GM06990 (cell line): ENCODE measurements at regions not wholly inside any gene's neighbourhood (a gene's known extent, or its start where the extent isn't known, plus 50 kb on each side); places are given as distances from the start of the nearest gene placed in this dataset.

ENCODE experiments used
- DNase-seq: peaks from one replicate; pipeline ENCODE4 v3.0.0-alpha.2; 2011; ENCODE audit not compliant: insufficient read length; ENCODE audit errors: extremely low read depth
- H3K27me3 ChIP-seq: replicated peaks from 2 replicates; pipeline ENCODE4 v1.6.0; 2011; ENCODE audit warnings: low read length; ENCODE audit not compliant: control insufficient read depth, insufficient read depth
- H3K36me3 ChIP-seq: 2 replicates; pipeline ENCODE4 v1.5.1; 2011; ENCODE audit warnings: low read length; ENCODE audit not compliant: control insufficient read depth, insufficient read depth
- H3K4me3 ChIP-seq: replicated peaks from 2 replicates; pipeline ENCODE4 v1.5.1; 2011; ENCODE audit warnings: low read depth, mild to moderate bottlenecking, control low read depth, low read length
- TF ChIP-seq, protein P1 (sequence below): IDR thresholded peaks from 2 replicates; pipeline ENCODE4 v1.5.1; 2011; ENCODE audit warnings: low read length, control low read depth, mild to moderate bottlenecking, inconsistent platforms; ENCODE audit not compliant: insufficient read depth, poor library complexity, severe bottlenecking

DNA sequence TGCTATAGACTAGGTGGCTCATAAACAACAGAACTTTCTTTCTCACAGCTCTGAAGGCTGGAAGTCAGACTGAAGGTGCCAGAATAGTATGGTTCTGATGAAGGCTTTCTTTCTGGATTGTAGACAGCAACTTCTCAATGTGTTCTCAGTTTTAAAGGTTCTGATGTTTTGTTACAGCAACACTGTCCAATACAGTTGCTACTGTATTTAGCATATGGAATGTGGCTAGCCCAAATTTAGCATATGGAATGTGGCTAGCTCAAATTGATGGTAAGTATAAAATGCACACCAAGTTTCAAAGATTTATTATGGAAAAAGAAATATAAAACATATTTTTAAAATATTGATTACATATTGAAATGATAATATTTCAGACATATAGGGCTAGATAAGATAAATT, 145.3 kb downstream of the MBL2 start:
- TF ChIP-seq, protein P1, sequence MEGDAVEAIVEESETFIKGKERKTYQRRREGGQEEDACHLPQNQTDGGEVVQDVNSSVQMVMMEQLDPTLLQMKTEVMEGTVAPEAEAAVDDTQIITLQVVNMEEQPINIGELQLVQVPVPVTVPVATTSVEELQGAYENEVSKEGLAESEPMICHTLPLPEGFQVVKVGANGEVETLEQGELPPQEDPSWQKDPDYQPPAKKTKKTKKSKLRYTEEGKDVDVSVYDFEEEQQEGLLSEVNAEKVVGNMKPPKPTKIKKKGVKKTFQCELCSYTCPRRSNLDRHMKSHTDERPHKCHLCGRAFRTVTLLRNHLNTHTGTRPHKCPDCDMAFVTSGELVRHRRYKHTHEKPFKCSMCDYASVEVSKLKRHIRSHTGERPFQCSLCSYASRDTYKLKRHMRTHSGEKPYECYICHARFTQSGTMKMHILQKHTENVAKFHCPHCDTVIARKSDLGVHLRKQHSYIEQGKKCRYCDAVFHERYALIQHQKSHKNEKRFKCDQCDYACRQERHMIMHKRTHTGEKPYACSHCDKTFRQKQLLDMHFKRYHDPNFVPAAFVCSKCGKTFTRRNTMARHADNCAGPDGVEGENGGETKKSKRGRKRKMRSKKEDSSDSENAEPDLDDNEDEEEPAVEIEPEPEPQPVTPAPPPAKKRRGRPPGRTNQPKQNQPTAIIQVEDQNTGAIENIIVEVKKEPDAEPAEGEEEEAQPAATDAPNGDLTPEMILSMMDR = no peak
- no peaks in the 10 kb centered on the region for H3K27me3 ChIP-seq
- H3K36me3 ChIP-seq = no peaks in the 10 kb centered on the region
- no peak overlapping the region for H3K4me3 ChIP-seq
- DNase-seq = no peak

DNA sequence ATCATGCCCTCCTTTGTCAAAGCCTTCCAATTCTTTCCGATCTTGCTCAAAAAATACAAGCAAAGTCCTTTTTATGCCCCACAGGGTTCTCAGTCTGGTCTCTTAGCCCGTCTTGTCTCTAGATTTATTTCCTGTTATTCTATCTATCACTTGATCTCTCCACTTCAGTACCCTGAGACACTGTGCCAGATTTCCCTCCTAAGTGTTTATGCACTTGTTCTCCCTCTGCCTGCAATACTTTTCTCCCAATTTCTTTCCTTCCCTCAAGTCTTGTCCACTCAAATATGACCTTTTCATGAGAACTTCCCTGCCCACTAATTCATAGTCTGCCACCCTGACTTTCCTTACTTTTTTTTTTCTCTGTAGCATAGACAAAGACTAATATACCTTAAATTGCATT, 141.4 kb downstream of the MBL2 start:
- no peaks in the 10 kb centered on the region for H3K27me3 ChIP-seq
- DNase-seq = no peak
- no peak overlapping the region for H3K4me3 ChIP-seq
- H3K36me3 ChIP-seq = no peaks in the 10 kb centered on the region
- TF ChIP-seq, protein P1 = no peak

DNA sequence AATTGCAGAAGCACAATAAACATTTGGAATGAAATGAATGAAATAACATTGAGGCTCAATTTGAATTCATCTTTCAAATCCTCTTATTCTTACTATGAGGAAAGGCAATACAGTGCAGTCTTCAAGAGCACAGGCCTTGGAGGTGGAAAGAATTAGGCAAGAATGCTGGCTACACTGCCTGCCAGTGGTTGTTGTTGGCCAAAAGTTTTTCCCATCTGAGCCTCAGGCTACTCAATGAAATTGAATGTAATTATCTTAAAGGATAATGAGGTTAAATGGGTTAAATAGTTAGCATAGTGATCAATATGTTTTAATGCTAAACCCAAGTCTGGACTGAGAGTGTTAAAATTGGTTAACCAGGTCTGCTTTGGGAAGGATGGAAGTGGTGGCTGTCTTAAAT, 140.9 kb downstream of the MBL2 start:
- DNase-seq = no peak
- H3K36me3 ChIP-seq = no peaks in the 10 kb centered on the region
- no peak overlapping the region for H3K4me3 ChIP-seq
- no peaks in the 10 kb centered on the region for H3K27me3 ChIP-seq
- TF ChIP-seq, protein P1 = no peak

DNA sequence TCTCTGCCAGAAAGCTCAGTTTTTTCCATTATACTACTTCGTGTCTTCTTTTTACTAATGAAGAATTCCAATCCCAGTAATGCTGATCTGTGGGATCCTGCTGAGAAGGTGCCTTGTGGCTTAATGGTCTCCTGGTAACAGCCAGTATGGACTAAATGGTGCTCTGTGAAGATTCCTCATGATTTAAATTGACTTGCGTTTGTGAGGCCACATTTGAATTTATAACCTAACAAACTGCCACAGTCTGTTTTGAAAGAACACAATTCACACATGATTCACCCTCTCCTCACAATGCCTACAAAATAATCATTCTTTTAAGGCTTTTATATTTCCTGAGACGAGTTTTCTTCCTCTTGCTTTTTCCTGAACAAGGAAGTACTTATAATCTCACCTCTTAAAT, 140.0 kb downstream of the MBL2 start:
- DNase-seq = no peak
- TF ChIP-seq, protein P1 = no peak
- no peaks in the 10 kb centered on the region for H3K27me3 ChIP-seq
- no peaks in the 10 kb centered on the region for H3K36me3 ChIP-seq
- H3K4me3 ChIP-seq = no peak overlapping the region

DNA sequence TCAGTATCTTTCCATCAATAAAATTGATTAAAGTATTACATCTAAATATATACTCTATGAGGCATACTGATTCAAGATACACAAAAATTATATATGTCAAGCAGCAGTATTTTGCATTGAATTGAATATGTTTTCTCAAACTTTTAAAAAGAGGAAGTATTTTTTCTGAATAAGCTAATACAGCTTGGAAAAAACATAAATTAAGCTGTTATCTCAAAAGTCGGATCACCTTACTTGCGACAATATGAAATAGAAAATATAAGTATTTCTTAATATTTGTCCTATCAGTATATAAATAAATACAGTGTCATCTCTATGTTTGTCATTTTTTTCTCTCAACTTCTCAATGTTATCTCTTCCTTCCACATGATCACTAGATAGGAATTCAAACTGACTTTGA, 139.3 kb downstream of the MBL2 start:
- TF ChIP-seq, protein P1 = no peak
- DNase-seq = no peak
- no peaks in the 10 kb centered on the region for H3K27me3 ChIP-seq
- H3K4me3 ChIP-seq = no peak overlapping the region
- H3K36me3 ChIP-seq = no peaks in the 10 kb centered on the region

DNA sequence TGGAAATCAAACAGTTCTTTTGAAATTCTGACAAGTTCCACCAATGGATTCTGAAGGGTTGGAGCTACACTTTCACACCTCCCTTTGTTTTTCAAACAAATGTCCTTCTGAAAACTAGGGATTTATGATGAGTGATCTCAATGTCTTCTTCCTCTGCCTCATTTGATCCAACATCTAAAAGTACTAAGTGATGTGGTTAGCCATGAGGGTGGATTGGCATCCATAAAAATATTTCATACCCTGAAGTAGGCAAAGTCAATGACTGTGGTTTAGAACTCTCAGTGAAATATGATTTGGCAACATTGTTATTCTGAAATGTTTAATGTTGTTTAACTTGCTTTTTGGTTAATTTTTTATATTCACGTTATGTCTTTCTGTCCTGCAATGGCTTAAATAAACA, 136.9 kb downstream of the MBL2 start:
- H3K4me3 ChIP-seq = no peak overlapping the region
- H3K27me3 ChIP-seq = no peaks in the 10 kb centered on the region
- TF ChIP-seq, protein P1 = no peak
- DNase-seq = no peak
- no peaks in the 10 kb centered on the region for H3K36me3 ChIP-seq
